ENCODE measurements at regions not wholly inside any gene's neighbourhood (a gene's known extent, or its start where the extent isn't known, plus 50 kb on each side); places are given as distances from the start of the nearest gene placed in this dataset.

DNA sequence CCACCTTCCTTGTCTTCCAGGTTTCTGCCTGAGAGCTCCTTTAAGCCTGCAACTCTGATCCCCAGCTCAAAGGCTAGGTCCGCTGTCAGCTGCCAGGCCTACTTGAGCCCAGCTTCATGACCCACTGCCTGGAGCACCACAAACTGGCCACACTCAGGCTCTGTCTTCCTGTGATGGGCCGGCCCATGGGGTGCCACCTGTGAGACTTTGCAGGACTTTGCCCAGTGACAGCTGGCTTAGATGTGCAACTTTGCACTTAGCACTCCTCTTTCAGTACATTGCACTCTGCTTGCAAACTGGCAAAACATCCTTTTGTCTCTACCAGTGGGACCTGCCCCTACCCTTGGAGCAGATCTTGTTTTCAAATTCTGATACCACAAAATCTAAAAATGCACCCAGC is 311.5 kb upstream of the PDE4D start:
- Histone ChIP-seq H3K4me3 (ENCODE audit: low read depth in 1 of 3, low read length in 3 of 3) (no peak overlapping the region), H3K36me3 (ENCODE audit: control insufficient read depth in 4 of 4, insufficient read depth in 3 of 4, low read depth in 1 of 4, low read length in 3 of 4) (no peaks in the 10 kb centered on the region), H3K4me1 (ENCODE audit: control insufficient read depth in 4 of 4, insufficient read depth in 4 of 4, low read length in 3 of 4) (no peaks in the 10 kb centered on the region), H3K27ac (ENCODE audit: low read depth in 1 of 2, low read length in 2 of 2) (no peak overlapping the region), H3K9ac (ENCODE audit: low read depth in 1 of 2, low read length in 2 of 2) (no peak overlapping the region), H3K9me3 (ENCODE audit: control insufficient read depth in 4 of 4, low read length in 3 of 4) (no peaks in the 10 kb centered on the region), H3K27me3 (ENCODE audit: control insufficient read depth in 4 of 4, insufficient read depth in 4 of 4, low read length in 3 of 4) (peaks cover 0 to 5% (median 0%) of the 10 kb centered on the region in 4 donors)
- DNase-seq (ENCODE audit: low spot score) = no peak
- 72% methylated on average over 2 of the region's 2 CpGs for WGBS
- TF ChIP-seq FOXA1 (IDR thresholded peaks at IDR 0.05) (no peak), REST (IDR thresholded peaks at IDR 0.05) (no peak), HNF4A (conservative IDR thresholded peaks at IDR 0.05) (no peak), YY1 (IDR thresholded peaks at IDR 0.05) (no peak), SP1 (IDR thresholded peaks at IDR 0.05) (no peak), TAF1 (conservative IDR thresholded peaks at IDR 0.05) (no peak), RAD21 (IDR thresholded peaks at IDR 0.05) (no peak), NR2F2 (IDR thresholded peaks at IDR 0.05) (no peak), EGR1 (IDR thresholded peaks at IDR 0.05; ENCODE audit: low read depth in 2 of 2) (no peak)

DNA sequence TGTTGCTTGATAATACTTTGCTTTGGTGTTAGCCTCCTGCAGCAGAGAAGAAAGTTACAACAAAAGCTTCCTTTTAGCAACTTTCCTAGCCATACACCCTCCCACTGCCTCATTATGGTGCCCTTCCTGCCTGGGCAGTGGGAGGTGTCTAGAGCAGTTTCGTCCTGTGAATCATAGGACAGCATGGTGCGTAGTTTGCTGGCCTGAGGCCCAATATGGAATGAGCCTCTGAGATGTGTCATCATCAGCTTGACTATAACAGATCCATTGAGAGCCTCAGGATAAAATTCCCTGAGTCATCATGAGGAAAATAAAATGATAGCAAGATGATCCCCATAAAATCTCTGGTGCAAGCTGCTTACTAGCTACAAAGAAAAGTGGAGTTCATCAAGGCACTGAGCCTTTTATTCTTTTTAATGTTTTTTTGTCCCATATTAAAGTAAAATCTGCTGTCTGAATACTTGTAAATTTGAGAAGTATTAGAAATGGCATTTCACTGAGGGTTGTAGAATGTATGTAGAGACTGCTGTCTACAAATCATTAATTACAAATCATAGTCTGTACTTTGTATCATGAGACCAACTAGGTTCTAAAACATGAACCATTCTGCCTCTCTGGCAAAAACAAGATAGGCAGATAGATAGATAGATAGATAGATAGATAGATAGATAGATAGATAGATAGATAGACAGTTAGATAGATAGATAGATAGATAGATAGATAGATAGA is 303.0 kb upstream of the PDE4D start:
- Histone ChIP-seq H3K27me3 (ENCODE audit: control insufficient read depth in 4 of 4, insufficient read depth in 4 of 4, low read length in 3 of 4) (peaks cover 0 to 6% (median 0%) of the 10 kb centered on the region in 4 donors), H3K4me1 (ENCODE audit: control insufficient read depth in 4 of 4, insufficient read depth in 4 of 4, low read length in 3 of 4) (no peaks in the 10 kb centered on the region), H3K9ac (ENCODE audit: low read depth in 1 of 2, low read length in 2 of 2) (no peak overlapping the region), H3K36me3 (ENCODE audit: control insufficient read depth in 4 of 4, insufficient read depth in 3 of 4, low read depth in 1 of 4, low read length in 3 of 4) (no peaks in the 10 kb centered on the region), H3K27ac (ENCODE audit: low read depth in 1 of 2, low read length in 2 of 2) (no peak overlapping the region), H3K9me3 (ENCODE audit: control insufficient read depth in 4 of 4, low read length in 3 of 4) (no peaks in the 10 kb centered on the region), H3K4me3 (ENCODE audit: low read depth in 1 of 3, low read length in 3 of 3) (no peak overlapping the region)
- DNase-seq (ENCODE audit: low spot score) = no peak
- no peak for TF ChIP-seq RXRA (IDR thresholded peaks at IDR 0.05)
- no peak for TF ChIP-seq FOXA2 (IDR thresholded peaks at IDR 0.05)
- TF ChIP-seq, protein P1, sequence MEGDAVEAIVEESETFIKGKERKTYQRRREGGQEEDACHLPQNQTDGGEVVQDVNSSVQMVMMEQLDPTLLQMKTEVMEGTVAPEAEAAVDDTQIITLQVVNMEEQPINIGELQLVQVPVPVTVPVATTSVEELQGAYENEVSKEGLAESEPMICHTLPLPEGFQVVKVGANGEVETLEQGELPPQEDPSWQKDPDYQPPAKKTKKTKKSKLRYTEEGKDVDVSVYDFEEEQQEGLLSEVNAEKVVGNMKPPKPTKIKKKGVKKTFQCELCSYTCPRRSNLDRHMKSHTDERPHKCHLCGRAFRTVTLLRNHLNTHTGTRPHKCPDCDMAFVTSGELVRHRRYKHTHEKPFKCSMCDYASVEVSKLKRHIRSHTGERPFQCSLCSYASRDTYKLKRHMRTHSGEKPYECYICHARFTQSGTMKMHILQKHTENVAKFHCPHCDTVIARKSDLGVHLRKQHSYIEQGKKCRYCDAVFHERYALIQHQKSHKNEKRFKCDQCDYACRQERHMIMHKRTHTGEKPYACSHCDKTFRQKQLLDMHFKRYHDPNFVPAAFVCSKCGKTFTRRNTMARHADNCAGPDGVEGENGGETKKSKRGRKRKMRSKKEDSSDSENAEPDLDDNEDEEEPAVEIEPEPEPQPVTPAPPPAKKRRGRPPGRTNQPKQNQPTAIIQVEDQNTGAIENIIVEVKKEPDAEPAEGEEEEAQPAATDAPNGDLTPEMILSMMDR (IDR thresholded peaks at IDR 0.05; ENCODE audit: low read depth, low read length, missing input control) = no peak
- TF ChIP-seq MAX (IDR thresholded peaks at IDR 0.05) = no peak
- TF ChIP-seq TAF1 (conservative IDR thresholded peaks at IDR 0.05) = no peak
- TF ChIP-seq, protein P2, sequence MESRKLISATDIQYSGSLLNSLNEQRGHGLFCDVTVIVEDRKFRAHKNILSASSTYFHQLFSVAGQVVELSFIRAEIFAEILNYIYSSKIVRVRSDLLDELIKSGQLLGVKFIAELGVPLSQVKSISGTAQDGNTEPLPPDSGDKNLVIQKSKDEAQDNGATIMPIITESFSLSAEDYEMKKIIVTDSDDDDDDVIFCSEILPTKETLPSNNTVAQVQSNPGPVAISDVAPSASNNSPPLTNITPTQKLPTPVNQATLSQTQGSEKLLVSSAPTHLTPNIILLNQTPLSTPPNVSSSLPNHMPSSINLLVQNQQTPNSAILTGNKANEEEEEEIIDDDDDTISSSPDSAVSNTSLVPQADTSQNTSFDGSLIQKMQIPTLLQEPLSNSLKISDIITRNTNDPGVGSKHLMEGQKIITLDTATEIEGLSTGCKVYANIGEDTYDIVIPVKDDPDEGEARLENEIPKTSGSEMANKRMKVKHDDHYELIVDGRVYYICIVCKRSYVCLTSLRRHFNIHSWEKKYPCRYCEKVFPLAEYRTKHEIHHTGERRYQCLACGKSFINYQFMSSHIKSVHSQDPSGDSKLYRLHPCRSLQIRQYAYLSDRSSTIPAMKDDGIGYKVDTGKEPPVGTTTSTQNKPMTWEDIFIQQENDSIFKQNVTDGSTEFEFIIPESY (IDR thresholded peaks at IDR 0.05) = no peak
- TF ChIP-seq, protein P3, sequence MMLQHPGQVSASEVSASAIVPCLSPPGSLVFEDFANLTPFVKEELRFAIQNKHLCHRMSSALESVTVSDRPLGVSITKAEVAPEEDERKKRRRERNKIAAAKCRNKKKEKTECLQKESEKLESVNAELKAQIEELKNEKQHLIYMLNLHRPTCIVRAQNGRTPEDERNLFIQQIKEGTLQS (IDR thresholded peaks at IDR 0.05) = no peak
- no peak for TF ChIP-seq GABPA (IDR thresholded peaks at IDR 0.05 in 1 of 2, conservative IDR thresholded peaks at IDR 0.05 in 1 of 2)
- no peak for TF ChIP-seq JUND (IDR thresholded peaks at IDR 0.05)
- TF ChIP-seq NR2F2 (IDR thresholded peaks at IDR 0.05) = no peak
- TF ChIP-seq HNF4G (IDR thresholded peaks at IDR 0.05) = no peak
- no peak for TF ChIP-seq YY1 (IDR thresholded peaks at IDR 0.05)
- TF ChIP-seq SP1 (IDR thresholded peaks at IDR 0.05) = no peak
- no peak for TF ChIP-seq EGR1 (IDR thresholded peaks at IDR 0.05; ENCODE audit: low read depth in 2 of 2)
- no peak for TF ChIP-seq REST (IDR thresholded peaks at IDR 0.05)
- TF ChIP-seq FOXA1 (IDR thresholded peaks at IDR 0.05) = no peak
- WGBS = 67% methylated on average over 2 of the region's 2 CpGs

All from liver (tissue), 8 donors.